ENCODE measurements at regions not wholly inside any gene's neighbourhood (a gene's known extent, or its start where the extent isn't known, plus 50 kb on each side); places are given as distances from the start of the nearest gene placed in this dataset.

DNA sequence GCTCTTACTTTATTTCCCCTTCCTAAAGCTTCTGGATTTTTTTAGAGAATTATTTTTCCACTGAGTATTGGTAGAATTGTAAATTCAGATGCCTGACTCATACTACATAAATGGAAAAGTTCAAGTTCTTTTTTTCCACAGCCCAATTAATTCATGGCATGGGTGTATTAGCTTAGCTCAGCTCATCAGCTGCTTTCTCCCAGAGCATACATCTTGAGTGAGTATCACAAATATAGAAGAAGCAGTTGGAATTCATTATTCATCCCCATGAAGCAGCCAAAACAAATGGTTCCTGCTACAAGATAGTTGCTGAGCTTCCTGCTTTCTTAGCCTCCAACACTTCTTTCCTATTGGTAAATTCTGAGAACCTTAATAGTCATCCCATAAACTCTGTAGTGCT lies 105.1 kb downstream of the C12orf50 start:
- TF ChIP-seq CTCF (optimal IDR thresholded peaks at IDR 0.05 in 1 of 3, IDR thresholded peaks at IDR 0.05 in 1 of 3, conservative IDR thresholded peaks at IDR 0.05 in 1 of 3; ENCODE audit: extremely low read depth in 1 of 3, insufficient read depth in 2 of 3, low read length in 3 of 3) (no peak), EZH2 (IDR thresholded peaks at IDR 0.05; ENCODE audit: low read length) (no peak)

All from keratinocyte (primary cell).